Trophoblast cell (in vitro differentiated cells and primary cell): ENCODE measurements at regions not wholly inside any gene's neighbourhood (a gene's known extent, or its start where the extent isn't known, plus 50 kb on each side); places are given as distances from the start of the nearest gene placed in this dataset.

Experiments
- DNase-seq, 2 donors: peaks; one replicate each; pipeline ENCODE4 v3.0.0-alpha.2; 2016
- H2AFZ ChIP-seq: 2 replicates; pipeline ENCODE4 v1.6.1; 2013; ENCODE audit warnings: low read length, moderate library complexity, mild to moderate bottlenecking; ENCODE audit not compliant: insufficient read depth, poor library complexity
- H2AK5ac ChIP-seq: 2 replicates; pipeline ENCODE4 v1.6.1; 2013; ENCODE audit warnings: mild to moderate bottlenecking, low read length
- H2BK120ac ChIP-seq: 2 replicates; pipeline ENCODE4 v1.6.1; 2013; ENCODE audit warnings: low read length, mild to moderate bottlenecking, moderate library complexity; ENCODE audit not compliant: insufficient read depth, poor library complexity
- H2BK12ac ChIP-seq: 2 replicates; pipeline ENCODE4 v1.6.1; 2013; ENCODE audit warnings: mild to moderate bottlenecking, low read length, moderate library complexity
- H2BK5ac ChIP-seq: 2 replicates; pipeline ENCODE4 v1.6.1; 2013; ENCODE audit warnings: low read length, low read depth, moderate library complexity, mild to moderate bottlenecking; ENCODE audit not compliant: poor library complexity
- H3K14ac ChIP-seq: 2 replicates; pipeline ENCODE4 v1.6.1; 2013; ENCODE audit warnings: mild to moderate bottlenecking, low read length
- H3K18ac ChIP-seq: 2 replicates; pipeline ENCODE4 v1.6.1; 2013; ENCODE audit warnings: mild to moderate bottlenecking, low read length
- H3K23ac ChIP-seq: 2 replicates; pipeline ENCODE4 v1.6.1; 2013; ENCODE audit warnings: low read length
- H3K27ac ChIP-seq: 2 replicates; pipeline ENCODE4 v1.5.1; 2013; ENCODE audit warnings: low read depth, mild to moderate bottlenecking, inconsistent platforms, low read length, moderate library complexity
- H3K27me3 ChIP-seq: 2 replicates; pipeline ENCODE4 v1.6.1; 2013; ENCODE audit warnings: inconsistent platforms, mild to moderate bottlenecking, low read length, moderate library complexity; ENCODE audit not compliant: insufficient read depth
- H3K36me3 ChIP-seq, 2 experiments: 1 replicate in 1 of 2; 2 replicates in 1 of 2; pipeline ENCODE4 v1.6.1; 2013; ENCODE audit warnings: low read length in 2 of 2, mild to moderate bottlenecking in 2 of 2, moderate library complexity in 1 of 2; ENCODE audit not compliant: insufficient read depth in 2 of 2, control insufficient read depth in 1 of 2
- H3K4ac ChIP-seq: 2 replicates; pipeline ENCODE4 v1.6.1; 2013; ENCODE audit warnings: low read depth, mild to moderate bottlenecking, low read length, moderate library complexity
- H3K4me1 ChIP-seq, 2 experiments: 1 replicate in 1 of 2; 2 replicates in 1 of 2; pipeline ENCODE4 v1.6.1; 2013; ENCODE audit warnings: low read length in 2 of 2, mild to moderate bottlenecking in 2 of 2, moderate library complexity in 1 of 2; ENCODE audit not compliant: insufficient read depth in 2 of 2, control insufficient read depth in 1 of 2
- H3K4me2 ChIP-seq: 2 replicates; pipeline ENCODE4 v1.6.1; 2013; ENCODE audit warnings: inconsistent platforms, mild to moderate bottlenecking, low read length, moderate library complexity
- H3K4me3 ChIP-seq: 2 replicates; pipeline ENCODE4 v1.5.1; 2013; ENCODE audit warnings: mild to moderate bottlenecking, low read depth, low read length, inconsistent platforms
- H3K79me1 ChIP-seq: one replicate; pipeline ENCODE4 v1.6.1; 2013; ENCODE audit warnings: low read length
- H3K79me2 ChIP-seq: 2 replicates; pipeline ENCODE4 v1.6.1; 2013; ENCODE audit warnings: low read length, mild to moderate bottlenecking; ENCODE audit not compliant: control insufficient read depth, insufficient read depth, poor library complexity
- H3K9ac ChIP-seq: 2 replicates; pipeline ENCODE4 v1.6.1; 2013; ENCODE audit warnings: mild to moderate bottlenecking, low read length
- H3K9me3 ChIP-seq: 2 replicates; pipeline ENCODE4 v1.6.1; 2013; ENCODE audit warnings: low read depth, mild to moderate bottlenecking, control low read depth, inconsistent platforms, low read length; ENCODE audit not compliant: insufficient read depth
- H4K12ac ChIP-seq: 2 replicates; pipeline ENCODE4 v1.6.1; 2013; ENCODE audit warnings: low read depth, mild to moderate bottlenecking, low read length, moderate library complexity
- H4K8ac ChIP-seq: 2 replicates; pipeline ENCODE4 v1.6.1; 2013; ENCODE audit warnings: low read depth, mild to moderate bottlenecking, low read length, moderate library complexity
- H4K91ac ChIP-seq: one replicate; pipeline ENCODE4 v1.6.1; 2013; ENCODE audit warnings: low read depth, mild to moderate bottlenecking, low read length, moderate library complexity
- WGBS: extraction: QIAGEN DNeasy Blood & Tissue Kit; methylation state at CpG from one replicate; pipeline ENCODE4 v1.1.7; 2013; ENCODE audit warnings: missing lambda C conversion rate; ENCODE audit not compliant: insufficient read length, insufficient coverage; ENCODE audit errors: extremely low coverage; 5-methylcytosine and 5-hydroxymethylcytosine counted together

- no peak overlapping the region for H4K91ac ChIP-seq
- H3K79me2 ChIP-seq, result no peaks in the 10 kb centered on the region
- H3K36me3 ChIP-seq, result no peaks in the 10 kb centered on the region
- H3K4ac ChIP-seq, result no peak overlapping the region
- H2BK5ac ChIP-seq, result no peak overlapping the region
- H3K4me1 ChIP-seq, result no peaks in the 10 kb centered on the region
- no peaks in the 10 kb centered on the region for H3K79me1 ChIP-seq
- H3K4me3 ChIP-seq, result no peak overlapping the region
- H3K27ac ChIP-seq, result no peak overlapping the region
- no peak overlapping the region for H4K8ac ChIP-seq
- no peak overlapping the region for H2AK5ac ChIP-seq
- H3K9ac ChIP-seq, result no peak overlapping the region
- no peak overlapping the region for H2BK120ac ChIP-seq
- no peak overlapping the region for H3K18ac ChIP-seq
- no CpG with 5 or more reads among the region's 2 CpGs for WGBS
- H3K27me3 ChIP-seq, result no peaks in the 10 kb centered on the region
- H2AFZ ChIP-seq, result no peak overlapping the region
- DNase-seq, result no peak
- H3K23ac ChIP-seq, result no peak overlapping the region
- H2BK12ac ChIP-seq, result no peak overlapping the region
- no peak overlapping the region for H3K14ac ChIP-seq
- H3K9me3 ChIP-seq, result no peaks in the 10 kb centered on the region
- H4K12ac ChIP-seq, result no peak overlapping the region
- H3K4me2 ChIP-seq, result no peak overlapping the region
Observed at GRCh38 chr6:22959571-22959970, 390.2 kb downstream of the HDGFL1 start.

DNA sequence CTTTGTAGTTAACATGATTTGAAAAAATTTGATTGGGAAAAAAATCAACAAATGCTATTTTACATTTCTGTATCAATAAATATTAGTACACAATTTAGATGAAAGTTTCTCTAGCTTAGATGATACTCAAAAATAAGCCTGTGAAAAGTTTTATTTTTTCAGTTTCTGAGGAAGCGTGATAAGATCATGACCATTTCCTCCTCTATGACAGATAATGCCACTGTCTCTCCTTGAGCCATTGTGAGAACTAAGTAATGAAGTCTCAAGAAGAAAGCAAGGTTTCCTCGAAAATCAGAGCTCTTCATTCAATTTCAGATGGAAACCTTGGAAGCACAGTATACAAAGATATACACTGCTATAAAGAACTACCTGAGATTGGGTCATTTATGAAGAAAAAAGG, 395.0 kb downstream of the HDGFL1 start:
- Histone ChIP-seq H3K4ac (no peak overlapping the region), H3K4me2 (no peak overlapping the region), H3K27me3 (no peaks in the 10 kb centered on the region), H3K4me3 (no peak overlapping the region), H3K14ac (no peak overlapping the region), H3K79me1 (no peaks in the 10 kb centered on the region), H3K23ac (no peak overlapping the region), H2BK120ac (no peak overlapping the region), H3K18ac (no peak overlapping the region), H3K36me3 (no peaks in the 10 kb centered on the region), H3K79me2 (no peaks in the 10 kb centered on the region), H4K91ac (no peak overlapping the region), H2BK12ac (no peak overlapping the region), H2BK5ac (no peak overlapping the region), H4K12ac (no peak overlapping the region), H2AFZ (no peak overlapping the region), H3K27ac (no peak overlapping the region), H3K9me3 (no peaks in the 10 kb centered on the region), H2AK5ac (no peak overlapping the region), H4K8ac (no peak overlapping the region), H3K9ac (no peak overlapping the region), H3K4me1 (peaks cover 0 to 2% of the 10 kb centered on the region in 2 experiments)
- no CpG with 5 or more reads among the region's 2 CpGs for WGBS
- no peak for DNase-seq

GRCh38 chr6:22965889-22966288, 396.5 kb downstream of the HDGFL1 start:
- H3K9me3 ChIP-seq, result no peaks in the 10 kb centered on the region
- no peak for DNase-seq

DNA sequence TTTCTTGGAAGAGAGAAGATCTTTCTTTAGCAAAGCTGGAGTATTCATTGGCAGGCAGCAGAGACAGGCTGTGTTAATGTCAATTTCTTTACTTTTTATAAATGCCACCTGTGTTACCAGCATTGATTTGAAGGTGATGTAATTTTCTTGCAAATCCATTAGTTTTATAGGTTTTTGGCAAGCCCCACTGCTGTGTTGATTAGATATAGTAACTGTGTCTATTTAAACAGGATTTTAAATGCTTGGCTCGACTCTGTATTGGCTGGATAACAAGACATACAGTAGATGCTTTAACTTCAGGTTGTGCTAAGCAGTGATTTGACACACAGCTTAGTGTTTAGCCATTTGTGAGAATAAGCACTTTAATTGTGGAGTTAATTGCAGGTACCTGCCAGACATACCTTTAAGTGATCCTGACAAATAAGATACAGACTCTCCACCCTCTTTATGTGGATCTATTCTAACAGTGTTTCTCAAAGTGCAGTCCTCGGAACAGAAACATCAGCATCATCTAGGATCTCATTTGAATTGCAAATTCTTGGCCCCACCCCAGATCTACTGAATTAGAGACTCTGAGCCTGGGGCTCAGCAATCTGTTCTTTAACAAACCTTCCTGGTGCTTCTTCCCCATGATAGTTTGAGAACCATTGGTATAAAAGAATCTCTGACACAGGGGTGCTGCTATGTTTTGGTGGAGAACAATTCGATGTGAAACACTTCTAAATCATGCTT, 397.5 kb downstream of the HDGFL1 start:
- Histone ChIP-seq H3K4me1 (peaks cover 0 to 2% of the 10 kb centered on the region in 2 experiments), H3K9me3 (no peaks in the 10 kb centered on the region), H3K9ac (no peak overlapping the region), H3K18ac (no peak overlapping the region), H3K27ac (no peak overlapping the region), H3K79me1 (no peaks in the 10 kb centered on the region), H2BK12ac (no peak overlapping the region), H3K36me3 (no peaks in the 10 kb centered on the region), H2AFZ (no peak overlapping the region), H4K12ac (no peak overlapping the region), H2BK5ac (no peak overlapping the region), H3K14ac (no peak overlapping the region), H3K4ac (no peak overlapping the region), H3K23ac (no peak overlapping the region), H3K4me2 (no peak overlapping the region), H4K8ac (no peak overlapping the region), H3K27me3 (no peaks in the 10 kb centered on the region), H3K4me3 (no peak overlapping the region), H2BK120ac (no peak overlapping the region), H4K91ac (no peak overlapping the region), H3K79me2 (no peaks in the 10 kb centered on the region), H2AK5ac (no peak overlapping the region)
- no peak for DNase-seq
- no CpG with 5 or more reads among the region's 3 CpGs for WGBS

More at GRCh38 chr6:22965889-22966288, 396.5 kb downstream of the HDGFL1 start:
- H4K12ac ChIP-seq, result no peak overlapping the region
- H3K27ac ChIP-seq, result no peak overlapping the region
- H3K79me1 ChIP-seq, result no peaks in the 10 kb centered on the region
- H3K23ac ChIP-seq, result no peak overlapping the region
- no peak overlapping the region for H2BK5ac ChIP-seq
- no peaks in the 10 kb centered on the region for H3K27me3 ChIP-seq
- H3K79me2 ChIP-seq, result no peaks in the 10 kb centered on the region
- H3K4me2 ChIP-seq, result no peak overlapping the region
- no peak overlapping the region for H3K4me3 ChIP-seq
- WGBS, result no CpG with 5 or more reads among the region's 5 CpGs
- no peaks in the 10 kb centered on the region for H3K36me3 ChIP-seq
- no peak overlapping the region for H2AK5ac ChIP-seq
- no peak overlapping the region for H2AFZ ChIP-seq
- no peak overlapping the region for H2BK120ac ChIP-seq
- no peak overlapping the region for H2BK12ac ChIP-seq
- peaks cover 0 to 2% of the 10 kb centered on the region in 2 experiments for H3K4me1 ChIP-seq
- H3K9ac ChIP-seq, result no peak overlapping the region
- no peak overlapping the region for H3K4ac ChIP-seq
- no peak overlapping the region for H3K14ac ChIP-seq
- no peak overlapping the region for H3K18ac ChIP-seq
- H4K91ac ChIP-seq, result no peak overlapping the region
- no peak overlapping the region for H4K8ac ChIP-seq
